Sigmoid colon (tissue), 4 donors: ENCODE measurements at regions not wholly inside any gene's neighbourhood (a gene's known extent, or its start where the extent isn't known, plus 50 kb on each side); places are given as distances from the start of the nearest gene placed in this dataset.

Experiments
- CTCF ChIP-seq, 4 experiments: fragments of 450-650 bp in 3 of 4; fragments of 200-600 bp in 1 of 4; IDR thresholded peaks; one replicate each; pipeline ENCODE4 v1.5.1; 2016 to 2019; ENCODE audit warnings: antibody characterized with exemption in 4 of 4, mild to moderate bottlenecking in 3 of 4, moderate library complexity in 2 of 4
- EP300 ChIP-seq, 4 donors: sonication (generic); formaldehyde crosslinking; IDR thresholded peaks; one replicate each; pipeline ENCODE4 v1.6.1; 2017; ENCODE audit warnings: antibody characterized with exemption in 4 of 4
- POLR2A ChIP-seq, 2 donors: fragments of 450-650 bp; IDR thresholded peaks; one replicate each; pipeline ENCODE4 v1.6.1; 2016; ENCODE audit warnings: antibody characterized with exemption in 2 of 2, mild to moderate bottlenecking in 2 of 2, moderate library complexity in 2 of 2
- POLR2AphosphoS5 ChIP-seq, 4 donors: sonication (generic); formaldehyde crosslinking; IDR thresholded peaks; one replicate each; pipeline ENCODE4 v1.6.1; 2017; ENCODE audit warnings: antibody characterized with exemption in 4 of 4

GRCh38 chr3:55147406-55147805, 219.5 kb upstream of the LRTM1 start:
- TF ChIP-seq CTCF (IDR thresholded peaks at IDR 0.05) (no peak), POLR2A (IDR thresholded peaks at IDR 0.05) (no peak), EP300 (IDR thresholded peaks at IDR 0.05) (no peak), POLR2AphosphoS5 (IDR thresholded peaks at IDR 0.05) (no peak)
